NOMO-1 treated with dmso at 0.1 percent for 144 hours (cell line): ENCODE measurements at regions not wholly inside any gene's neighbourhood (a gene's known extent, or its start where the extent isn't known, plus 50 kb on each side); places are given as distances from the start of the nearest gene placed in this dataset.
"Not testable (repeated sequence)": the region's sequence is repeated elsewhere in the genome, so short reads cannot be mapped to it uniquely, and the experiment has no call there.

Source experiments
- DNase-seq: peaks from one replicate; lab custom pipeline; 2025; ENCODE audit not compliant: unreplicated experiment; lab: John Stamatoyannopoulos, UW

DNA sequence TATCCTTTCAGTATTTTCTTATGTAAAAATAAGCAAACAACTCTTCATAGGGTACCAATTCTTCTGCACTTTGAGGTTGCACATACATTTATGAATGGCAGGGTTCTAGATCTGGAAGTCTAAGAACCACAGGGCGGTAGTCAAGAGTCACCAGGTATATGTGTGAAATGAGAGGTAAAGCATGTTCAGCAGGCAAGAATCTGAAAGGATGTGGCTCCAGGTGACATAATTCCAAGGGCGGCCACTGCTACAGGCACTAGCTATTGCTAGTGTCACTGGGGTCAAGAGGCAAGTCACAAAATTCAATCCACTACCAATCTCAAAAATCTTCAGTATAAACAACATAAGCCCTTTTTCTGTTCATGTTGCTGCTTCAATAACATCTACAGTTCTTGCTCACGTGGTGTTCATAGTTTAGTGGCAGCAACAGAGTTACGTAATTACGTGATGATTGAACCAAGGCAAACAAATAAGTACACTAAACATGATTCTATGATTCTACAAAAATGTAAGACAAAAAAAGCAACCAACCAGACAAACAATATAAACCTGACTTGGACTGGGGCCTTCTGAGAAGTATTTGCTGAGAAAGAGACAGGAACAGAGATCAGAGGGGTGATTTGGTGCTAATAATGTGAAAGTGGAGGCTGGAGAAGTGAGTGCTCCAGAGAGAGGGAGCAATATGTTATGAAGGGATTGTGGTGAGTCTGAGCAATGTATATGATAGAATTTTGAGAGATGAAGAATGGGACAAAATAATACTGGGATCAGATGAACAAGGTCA is 101.7 kb downstream of the NAA11 start:
- DNase-seq, result no peak

DNA sequence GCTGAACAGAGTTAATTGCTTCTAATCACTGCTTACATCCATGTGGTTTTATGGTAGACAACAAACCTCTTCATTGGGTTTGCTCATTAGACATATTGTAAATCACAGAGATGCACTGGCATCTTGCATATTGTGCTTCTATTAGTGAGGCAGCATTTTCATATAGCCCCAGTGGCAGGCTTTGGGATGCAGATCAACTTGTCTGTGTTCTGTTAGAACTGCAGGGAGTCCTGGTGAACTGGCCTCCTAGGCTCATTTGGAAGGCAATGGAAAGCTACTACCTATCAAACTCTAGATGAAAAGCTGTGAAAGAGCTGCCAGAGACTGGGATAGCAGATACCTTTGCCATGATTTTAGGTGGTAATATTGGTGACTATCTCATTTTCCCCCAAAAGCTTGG is 108.8 kb downstream of the NAA11 start:
- DNase-seq, result no peak

DNA sequence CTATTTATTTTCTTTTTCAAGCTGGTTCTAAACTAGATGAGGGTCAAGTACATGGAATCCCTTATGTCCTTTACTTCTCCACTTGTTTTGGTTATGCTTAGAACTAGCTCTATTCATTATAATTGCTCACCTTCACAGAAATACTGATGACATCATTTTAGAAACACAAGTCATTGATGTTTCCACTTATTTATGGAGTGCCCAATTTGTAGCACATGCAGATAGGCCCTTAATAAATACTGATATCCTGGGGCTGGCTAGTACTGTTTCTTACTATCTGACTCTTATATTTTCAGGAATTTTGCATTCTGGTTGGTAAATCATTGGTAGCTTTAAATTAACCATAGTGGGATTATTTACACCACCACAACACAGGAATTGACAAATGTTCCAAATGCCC is 112.2 kb downstream of the NAA11 start:
- DNase-seq, result no peak

DNA sequence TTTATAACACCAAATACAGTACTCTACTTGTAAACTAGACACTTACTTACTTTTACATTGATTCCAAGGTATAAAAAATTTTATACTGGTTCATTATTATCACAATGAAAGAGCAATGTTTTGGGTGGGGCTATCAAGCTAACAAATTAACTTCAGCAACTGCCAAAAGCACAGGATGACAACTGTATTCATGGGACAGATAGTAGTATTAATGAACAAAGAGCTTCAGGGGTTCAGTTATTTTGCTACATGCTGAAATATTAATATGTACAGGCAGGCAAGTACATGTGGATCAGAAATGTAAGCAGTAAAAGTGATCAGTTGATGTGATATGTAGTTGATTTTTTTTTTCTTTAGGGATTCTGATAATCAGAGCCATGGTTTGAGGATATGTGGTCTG is 112.9 kb downstream of the NAA11 start:
- no peak for DNase-seq

DNA sequence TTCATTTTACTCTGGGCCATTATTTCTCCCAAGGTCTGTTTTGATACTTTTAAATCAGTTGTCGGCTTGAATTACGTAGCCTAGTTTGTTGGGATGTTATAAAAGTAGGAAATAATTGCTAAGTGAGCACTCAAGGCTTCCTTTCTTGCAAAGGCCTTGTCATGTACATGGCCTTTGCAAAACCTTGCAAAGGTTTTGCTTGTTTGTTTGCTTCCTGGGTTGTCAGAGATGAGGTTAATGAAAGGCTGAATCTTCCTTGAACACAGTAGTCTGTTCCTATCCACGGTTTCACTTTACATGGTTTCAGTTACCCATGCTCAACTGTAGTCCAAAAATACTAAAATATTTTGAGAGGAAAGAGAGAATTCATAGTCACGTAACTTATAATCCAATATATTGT is 113.5 kb downstream of the NAA11 start:
- DNase-seq, result no peak

GRCh38 chr4:79211490-79211889 is 114.4 kb downstream of the NAA11 start:
- no peak for DNase-seq

DNA sequence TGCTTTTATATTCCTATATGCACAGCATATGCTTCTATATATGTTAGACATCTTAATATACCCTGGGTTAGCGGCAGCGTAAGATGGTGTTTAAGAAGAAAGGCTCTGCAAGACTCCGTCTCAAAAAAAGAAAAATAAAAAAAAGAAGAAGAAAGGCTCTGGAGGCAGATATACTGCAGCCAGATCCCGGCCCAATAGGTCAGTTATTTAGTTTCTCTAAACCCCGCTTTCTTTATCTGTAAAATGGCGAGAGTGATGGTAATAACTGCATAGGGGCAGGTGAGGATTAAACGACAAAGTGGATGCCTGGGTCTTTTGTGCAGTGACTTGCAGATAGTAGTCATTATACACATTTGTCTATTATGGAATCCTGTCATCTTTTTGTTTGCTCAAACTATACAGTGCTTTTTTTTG is 115.2 kb downstream of the NAA11 start:
- no peak for DNase-seq

DNA sequence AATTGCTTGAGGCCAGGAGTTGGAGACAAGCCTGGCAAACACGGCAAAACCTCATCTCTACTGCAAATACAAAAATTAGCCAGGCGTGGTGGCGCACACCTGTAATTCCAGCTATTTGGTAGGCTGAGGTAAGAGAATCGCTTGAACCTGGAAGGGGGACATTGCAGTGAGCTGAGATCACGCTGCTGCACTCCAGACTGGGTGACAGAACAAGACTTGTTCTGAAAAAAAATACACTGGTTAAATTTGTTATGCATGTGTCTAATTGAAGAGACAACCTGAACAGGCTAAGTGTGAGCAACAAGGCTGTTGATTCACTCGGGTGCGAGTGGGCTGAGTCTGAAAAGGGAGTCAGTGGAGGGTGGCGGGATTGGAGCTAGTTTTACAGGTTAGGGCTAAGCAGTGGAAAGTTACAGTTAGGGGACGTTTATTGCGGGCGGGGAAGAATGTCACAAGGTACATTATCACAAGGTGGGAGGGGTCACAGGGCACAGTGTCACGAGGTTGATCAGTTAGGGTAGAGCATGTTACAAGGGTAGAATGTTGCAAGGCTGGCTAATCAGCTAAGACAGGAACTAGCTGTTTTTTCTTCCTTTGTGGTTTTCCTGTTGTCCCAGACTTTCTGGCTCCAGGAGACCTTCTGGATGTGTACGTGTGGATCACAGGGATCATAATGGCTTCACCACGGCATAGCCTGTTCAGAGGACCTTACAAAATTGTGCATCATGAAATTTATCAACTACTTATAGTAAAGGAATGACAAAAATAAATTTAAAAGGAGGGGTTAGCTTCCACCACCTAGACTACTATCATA is 115.8 kb downstream of the NAA11 start:
- no peak for DNase-seq

GRCh38 chr4:79209081-79209480 is 116.8 kb downstream of the NAA11 start:
- DNase-seq, result no peak

- DNase-seq, result no peak
Measured at GRCh38 chr4:79207281-79207680, 118.6 kb downstream of the NAA11 start.

DNA sequence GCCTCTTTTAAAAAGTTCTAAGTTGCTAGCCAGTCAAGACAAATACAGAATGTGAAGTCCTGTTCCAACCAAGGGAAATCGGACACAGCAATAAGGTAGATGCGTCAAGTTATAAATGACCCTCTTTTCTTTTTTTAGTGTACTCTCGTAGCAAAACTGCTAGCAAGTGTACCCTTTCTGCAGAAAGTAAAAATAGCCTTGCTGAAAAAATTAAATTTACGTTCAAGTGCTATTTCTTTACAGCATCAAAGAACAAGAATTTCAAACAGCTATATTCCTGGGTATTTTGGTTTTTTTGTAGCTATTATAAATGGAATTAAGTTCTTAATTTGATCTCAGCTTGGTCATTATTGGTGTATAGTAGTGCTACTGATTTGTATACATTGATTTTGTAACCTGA is 119.2 kb downstream of the NAA11 start:
- no peak for DNase-seq

- no peak for DNase-seq
Measured at GRCh38 chr4:79205121-79205520, 120.7 kb downstream of the NAA11 start.

DNA sequence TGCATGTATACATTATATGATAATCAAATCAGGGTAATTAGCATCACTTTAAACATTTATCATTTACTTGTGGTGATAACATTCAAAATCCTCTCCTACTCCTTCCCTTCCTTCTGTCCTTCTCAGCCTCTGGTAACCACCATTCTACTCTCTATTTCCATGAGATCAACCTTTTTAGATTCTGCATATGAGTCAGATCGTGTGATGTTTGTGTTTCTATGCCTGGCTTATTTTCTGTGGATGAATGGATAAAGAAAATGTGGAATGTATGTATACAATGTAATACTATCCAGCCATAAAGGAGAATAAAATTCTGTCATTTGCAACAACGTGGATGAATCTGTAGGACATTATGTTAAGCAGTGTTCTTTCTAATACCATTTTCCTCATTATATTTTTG is 123.9 kb downstream of the NAA11 start:
- no peak for DNase-seq

DNA sequence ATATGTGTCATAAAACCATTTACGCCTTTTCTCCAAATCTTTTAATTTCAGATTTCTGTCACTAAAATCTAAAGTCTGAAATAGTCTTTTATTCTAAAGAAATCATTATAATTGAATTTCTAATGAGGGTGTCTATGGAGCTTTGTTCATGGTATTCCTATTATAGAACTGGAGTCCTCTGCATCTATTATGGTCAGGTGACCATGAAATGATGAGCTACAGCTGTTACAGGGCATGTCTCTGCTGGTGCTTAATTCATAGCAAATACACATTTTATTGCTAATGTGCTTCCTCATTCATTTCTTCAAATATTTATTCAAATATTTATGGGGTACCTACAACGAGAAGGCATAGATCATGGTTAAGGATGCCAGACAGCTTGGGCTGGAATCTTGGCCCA is 126.1 kb downstream of the NAA11 start:
- DNase-seq, result no peak

- no peak for DNase-seq
Measured at GRCh38 chr4:79198951-79199587, 126.8 kb downstream of the NAA11 start.

GRCh38 chr4:79197275-79198009 is 128.4 kb downstream of the NAA11 start:
- no peak for DNase-seq

DNA sequence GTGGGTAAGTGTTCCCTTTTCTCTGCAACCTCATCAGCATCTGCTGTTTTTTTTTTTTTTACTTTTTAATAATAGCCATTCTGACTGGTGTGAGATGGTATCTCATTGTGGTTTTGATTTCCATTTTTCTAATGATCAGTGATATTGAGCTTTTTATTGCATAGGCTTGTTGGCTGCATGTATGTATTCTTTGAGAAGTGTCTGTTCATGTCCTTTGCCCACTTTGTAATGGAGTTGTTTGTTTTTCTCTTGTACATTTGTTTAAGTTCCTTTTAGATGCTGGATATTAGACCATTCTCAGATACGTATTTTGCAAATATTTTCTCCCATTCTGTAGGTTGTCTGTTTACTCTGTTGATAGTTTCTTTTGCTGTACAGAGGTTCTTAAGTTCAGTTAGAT is 134.6 kb downstream of the NAA11 start:
- DNase-seq, result not testable (repeated sequence)

GRCh38 chr4:79185526-79186045 is 140.3 kb downstream of the NAA11 start:
- DNase-seq, result no peak

GRCh38 chr4:79184476-79184875 is 141.4 kb downstream of the NAA11 start:
- no peak for DNase-seq

DNA sequence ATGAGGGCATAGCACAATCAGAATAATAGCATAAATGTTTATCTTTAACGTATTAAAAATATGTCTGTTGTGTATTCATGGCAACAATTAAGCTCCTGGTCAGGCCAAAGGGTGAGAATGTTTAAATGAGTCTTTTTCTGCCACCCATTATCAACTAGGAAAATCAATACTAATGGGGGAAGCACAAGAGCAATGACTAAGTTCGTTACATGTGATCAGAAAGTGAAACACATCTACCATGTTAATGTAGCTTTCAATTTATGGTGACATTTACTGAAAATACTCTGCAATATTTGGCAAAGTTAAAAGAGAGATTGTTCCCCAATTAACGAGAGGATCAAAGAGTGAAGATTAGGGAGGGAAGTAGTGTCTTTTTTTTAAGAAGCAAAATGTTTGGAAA is 143.7 kb downstream of the NAA11 start:
- no peak for DNase-seq

DNA sequence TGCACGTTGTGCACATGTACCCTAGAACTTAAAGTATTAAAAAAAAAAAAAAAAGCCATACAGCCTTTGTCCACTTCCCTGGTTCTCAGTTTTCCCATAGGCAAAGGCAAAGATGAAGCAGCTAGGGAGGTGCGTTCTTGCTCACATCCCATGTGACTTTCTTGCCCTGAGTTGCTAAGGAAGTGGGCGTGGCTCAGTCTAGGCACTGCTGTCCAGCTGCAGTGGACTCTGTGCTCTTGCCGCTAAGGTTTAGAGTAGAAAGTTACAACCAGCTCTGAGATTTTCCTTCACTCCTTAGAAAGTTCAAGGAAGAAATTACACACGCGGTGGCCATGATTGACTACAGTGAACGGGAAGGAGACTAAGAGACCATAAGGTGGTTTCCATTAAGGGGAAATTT is 144.7 kb downstream of the NAA11 start:
- no peak for DNase-seq
